HG02642 (cell line): ENCODE measurements at regions not wholly inside any gene's neighbourhood (a gene's known extent, or its start where the extent isn't known, plus 50 kb on each side); places are given as distances from the start of the nearest gene placed in this dataset.
A peak's percentile ranks its signal among the peaks of the same experiment; 100 is the strongest.

ENCODE experiments used
- ATAC-seq: cut with Tn5 transposase; IDR thresholded peaks from one replicate; pipeline ENCODE4 v1.9.1; 2021; ENCODE audit warnings: mild to moderate bottlenecking; ENCODE audit not compliant: unreplicated experiment, poor library complexity

GRCh38 chrX:57204306-57204705, 67.1 kb upstream of the SPIN2A start:
- no peak for ATAC-seq

- no peak for ATAC-seq
Measured at GRCh38 chrX:57211906-57212305, 74.6 kb upstream of the FAAH2 start.

- ATAC-seq = no peak
Measured at GRCh38 chrX:57227691-57228090, 58.8 kb upstream of the FAAH2 start.

GRCh38 chrX:57232658-57233360, 53.7 kb upstream of the FAAH2 start:
- peak; percentile 69 for ATAC-seq
